CD4-positive, alpha-beta T cell (primary cell): ENCODE measurements at regions not wholly inside any gene's neighbourhood (a gene's known extent, or its start where the extent isn't known, plus 50 kb on each side); places are given as distances from the start of the nearest gene placed in this dataset.

ENCODE experiments used
- ATAC-seq: fragments of 200-7000 bp; cut with Tn5 transposase; one replicate; pipeline ENCODE4 v1.10.0; 2022; ENCODE audit warnings: mild to moderate bottlenecking; ENCODE audit not compliant: poor library complexity
- CTCF ChIA-PET: fragments of 350-600 bp; sonication (Branson Sonifier 250); formaldehyde crosslinking; loops from one replicate; lab custom pipeline; 2021; ENCODE audit warnings: antibody characterized with exemption, inconsistent platforms; lab: Charles Lee
- POLR2A ChIA-PET: fragments of 350-600 bp; sonication (Branson Sonifier 250); formaldehyde crosslinking; loops from one replicate; lab custom pipeline; 2021; ENCODE audit warnings: antibody characterized with exemption, inconsistent platforms; lab: Charles Lee
- DNase-seq, 14 experiments: peaks; one replicate each; pipeline ENCODE4 v3.0.0-alpha.2; 2013 to 2020; ENCODE audit warnings: mixed read lengths in 2 of 14
- H3K27ac ChIP-seq, 2 donors: one replicate each; pipeline versions ENCODE4 v1.5.1 to v1.7.0; 2013; ENCODE audit warnings: low read length in 2 of 2, low read depth in 1 of 2, mild to moderate bottlenecking in 1 of 2
- H3K27me3 ChIP-seq, 2 experiments: 1 replicate in 1 of 2; 2 replicates in 1 of 2; pipeline versions ENCODE4 v1.6.1 to v1.7.0; 2013; ENCODE audit warnings: low read length in 2 of 2, control low read depth in 1 of 2, mild to moderate bottlenecking in 1 of 2, moderate library complexity in 1 of 2; ENCODE audit not compliant: insufficient read depth in 2 of 2, control insufficient read depth in 1 of 2
- H3K36me3 ChIP-seq: one replicate; pipeline ENCODE4 v1.6.1; 2013; ENCODE audit warnings: low read length, control low read depth; ENCODE audit not compliant: insufficient read depth
- H3K4me1 ChIP-seq: one replicate; pipeline ENCODE4 v1.6.1; 2013; ENCODE audit warnings: low read length, control low read depth; ENCODE audit not compliant: insufficient read depth
- H3K4me3 ChIP-seq: one replicate; pipeline ENCODE4 v1.5.1; 2013; ENCODE audit warnings: mild to moderate bottlenecking, low read length, moderate library complexity
- H3K9me3 ChIP-seq, 2 experiments: 1 replicate in 1 of 2; 2 replicates in 1 of 2; pipeline versions ENCODE4 v1.6.1 to v1.7.0; 2013; ENCODE audit warnings: low read length in 2 of 2, mild to moderate bottlenecking in 2 of 2, control low read depth in 1 of 2, moderate library complexity in 1 of 2; ENCODE audit not compliant: control insufficient read depth in 1 of 2, insufficient read depth in 1 of 2
- H3K27ac Mint-ChIP-seq: one replicate; pipeline ENCODE4 v1.8.0; 2020; ENCODE audit warnings: mixed read lengths
- H3K27me3 Mint-ChIP-seq: one replicate; pipeline ENCODE4 v1.8.0; 2021; ENCODE audit warnings: mixed read lengths
- H3K36me3 Mint-ChIP-seq: one replicate; pipeline ENCODE4 v1.8.0; 2021; ENCODE audit warnings: low read depth, mixed read lengths
- H3K4me1 Mint-ChIP-seq: one replicate; pipeline ENCODE4 v1.8.0; 2021; ENCODE audit warnings: low read depth, mixed read lengths
- H3K4me3 Mint-ChIP-seq: one replicate; pipeline ENCODE4 v1.8.0; 2020; ENCODE audit warnings: mild to moderate bottlenecking, mixed read lengths
- H3K9me3 Mint-ChIP-seq: one replicate; pipeline ENCODE4 v1.8.0; 2020; ENCODE audit warnings: mixed read lengths
- CTCF ChIP-seq: fragments of 200-600 bp; IDR thresholded peaks from one replicate; pipeline ENCODE4 v1.8.0; 2022; ENCODE audit warnings: antibody characterized with exemption, mild to moderate bottlenecking
- intact Hi-C, 2 experiments: fragments of 100-400 bp; cut with DNase I in 1 of 2; cut with micrococcal nuclease in 1 of 2; formaldehyde crosslinking; loops; one replicate each; pipeline versions ENCODE4 v1.15.1 to v1.9.0; 2023 to 2025; cut with DNase I, micrococcal nuclease

DNA sequence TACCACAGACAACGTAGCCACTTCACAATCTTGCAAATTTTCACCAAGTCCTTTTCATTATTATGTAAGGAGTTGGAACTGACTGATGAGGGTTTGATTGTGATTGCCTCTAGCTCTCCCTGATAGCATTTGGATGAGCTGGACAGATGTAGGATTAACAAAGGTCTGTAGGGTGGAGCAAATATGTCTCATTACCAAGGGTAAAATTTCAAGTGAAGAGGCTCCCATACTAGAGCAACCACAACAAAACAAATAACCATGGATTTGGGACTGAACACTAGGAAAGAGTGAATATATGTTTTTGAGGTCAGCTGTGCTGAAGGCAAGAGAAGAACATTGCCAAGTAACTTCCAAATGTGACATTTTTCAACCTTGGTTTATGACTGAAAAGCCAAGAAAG lies 281.7 kb downstream of the NEBL start:
- Histone ChIP-seq H3K36me3 (no peaks in the 10 kb centered on the region), H3K9me3 (no peaks in the 10 kb centered on the region), H3K27ac (no peak overlapping the region), H3K4me3 (no peak overlapping the region), H3K4me1 (no peaks in the 10 kb centered on the region), H3K27me3 (no peaks in the 10 kb centered on the region)
- DNase-seq (no peak), ATAC-seq (no peak)
- TF ChIP-seq CTCF, result no peak
- intact Hi-C loops, result no loop called here
- Mint-ChIP-seq H3K4me1 (peaks cover 9% of the 10 kb centered on the region), H3K36me3 (no peaks in the 10 kb centered on the region), H3K9me3 (peaks cover 2% of the 10 kb centered on the region), H3K27ac (no peak overlapping the region), H3K27me3 (no peaks in the 10 kb centered on the region), H3K4me3 (no peak overlapping the region)
- ChIA-PET CTCF (no interaction called here), POLR2A (no interaction called here)

DNA sequence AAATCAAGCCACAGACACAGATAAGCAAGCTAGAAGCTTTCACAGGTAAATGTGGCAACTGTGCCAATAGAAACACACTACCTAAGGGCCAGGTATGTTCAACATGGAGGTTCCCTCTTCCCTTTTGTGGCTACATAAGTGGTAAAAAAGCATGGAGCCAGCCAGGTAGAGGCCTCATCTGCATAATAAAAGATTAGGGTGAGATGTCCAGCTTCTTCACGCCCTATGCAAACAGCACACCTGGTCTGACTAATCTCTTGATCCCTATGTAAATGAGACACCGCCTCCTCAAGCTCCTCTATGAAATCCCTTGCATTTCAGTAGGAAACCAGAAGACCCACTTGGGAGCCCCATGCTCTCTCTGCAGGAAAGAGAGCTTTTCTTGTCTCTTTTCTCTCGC lies 282.2 kb downstream of the NEBL start:
- peaks cover 2% of the 10 kb centered on the region for H3K9me3 Mint-ChIP-seq
- intact Hi-C loops, result no loop called here
- no peak for TF ChIP-seq CTCF
- peaks cover 9% of the 10 kb centered on the region for H3K4me1 Mint-ChIP-seq
- no peaks in the 10 kb centered on the region for H3K36me3 Mint-ChIP-seq
- Histone ChIP-seq H3K9me3 (no peaks in the 10 kb centered on the region), H3K4me3 (no peak overlapping the region), H3K27me3 (no peaks in the 10 kb centered on the region), H3K4me1 (no peaks in the 10 kb centered on the region), H3K36me3 (no peaks in the 10 kb centered on the region), H3K27ac (no peak overlapping the region)
- H3K4me3 Mint-ChIP-seq, result no peak overlapping the region
- no peak for DNase-seq
- ChIA-PET CTCF (no interaction called here), POLR2A (no interaction called here)
- H3K27ac Mint-ChIP-seq, result no peak overlapping the region
- no peak for ATAC-seq
- no peaks in the 10 kb centered on the region for H3K27me3 Mint-ChIP-seq

DNA sequence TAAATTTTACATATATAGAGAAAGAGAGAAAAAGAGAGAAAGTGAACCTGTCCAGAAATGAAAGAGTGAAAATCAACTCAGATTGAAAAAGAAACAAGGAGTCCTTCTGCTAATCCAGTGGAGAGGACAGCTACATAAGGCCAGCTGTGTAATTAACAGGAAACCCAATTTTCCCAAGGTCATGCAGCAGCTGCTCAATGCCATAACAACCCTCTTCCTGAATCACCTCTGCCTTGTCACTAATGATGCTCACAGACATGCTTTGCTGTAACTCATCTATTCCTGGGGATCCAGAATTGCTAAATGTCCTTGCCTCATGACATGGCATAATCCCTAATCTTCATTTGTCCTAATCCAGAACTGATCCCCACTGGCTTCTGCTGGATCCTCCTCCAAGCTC lies 288.6 kb downstream of the NEBL start:
- H3K9me3 ChIP-seq, result no peaks in the 10 kb centered on the region
- DNase-seq (no peak), ATAC-seq (no peak)
- Mint-ChIP-seq H3K9me3 (no peaks in the 10 kb centered on the region), H3K4me1 (no peaks in the 10 kb centered on the region), H3K27ac (no peak overlapping the region), H3K36me3 (no peaks in the 10 kb centered on the region), H3K4me3 (no peak overlapping the region), H3K27me3 (no peaks in the 10 kb centered on the region)
- intact Hi-C loops, result no loop called here
- CTCF ChIA-PET, result no interaction called here
- no peaks in the 10 kb centered on the region for H3K4me1 ChIP-seq
- no peak for TF ChIP-seq CTCF
- H3K36me3 ChIP-seq, result no peaks in the 10 kb centered on the region
- H3K4me3 ChIP-seq, result no peak overlapping the region
- no peak overlapping the region for H3K27ac ChIP-seq
- POLR2A ChIA-PET, result no interaction called here
- no peaks in the 10 kb centered on the region for H3K27me3 ChIP-seq
